Peyer's patch (tissue), 4 donors: ENCODE measurements at regions not wholly inside any gene's neighbourhood (a gene's known extent, or its start where the extent isn't known, plus 50 kb on each side); places are given as distances from the start of the nearest gene placed in this dataset.

Experiments used
- CTCF ChIP-seq, 6 experiments: fragments of 450-650 bp in 4 of 6; fragments of 200-600 bp in 2 of 6; sonication (generic) in 1 of 6; IDR thresholded peaks; one replicate each; pipeline ENCODE4 v1.5.1; 2017 to 2019; ENCODE audit warnings: antibody characterized with exemption in 6 of 6, mild to moderate bottlenecking in 3 of 6, moderate library complexity in 1 of 6
- POLR2A ChIP-seq, 2 donors: fragments of 450-650 bp; IDR thresholded peaks; one replicate each; pipeline ENCODE4 v1.5.1; 2017; ENCODE audit warnings: antibody characterized with exemption in 2 of 2, mild to moderate bottlenecking in 2 of 2, moderate library complexity in 2 of 2

GRCh38 chr1:112239683-112240330 is 156.2 kb upstream of the CTTNBP2NL start:
- no peak for TF ChIP-seq CTCF (IDR thresholded peaks at IDR 0.05)
- TF ChIP-seq POLR2A (IDR thresholded peaks at IDR 0.05): no peak
